NT2/D1 (cell line): ENCODE measurements at regions not wholly inside any gene's neighbourhood (a gene's known extent, or its start where the extent isn't known, plus 50 kb on each side); places are given as distances from the start of the nearest gene placed in this dataset.

Source experiments
- SUZ12 ChIP-seq: IDR thresholded peaks from 2 replicates; pipeline ENCODE4 v1.6.1; 2011; ENCODE audit not compliant: insufficient read length, insufficient read depth; ENCODE audit errors: extremely low read depth
- YY1 ChIP-seq: IDR thresholded peaks from 2 replicates; pipeline ENCODE4 v1.6.1; 2011; ENCODE audit not compliant: insufficient read length, insufficient read depth
- ZNF274 ChIP-seq: IDR thresholded peaks from 2 replicates; pipeline ENCODE4 v1.6.1; 2011; ENCODE audit warnings: mild to moderate bottlenecking, low read depth, low read length

DNA sequence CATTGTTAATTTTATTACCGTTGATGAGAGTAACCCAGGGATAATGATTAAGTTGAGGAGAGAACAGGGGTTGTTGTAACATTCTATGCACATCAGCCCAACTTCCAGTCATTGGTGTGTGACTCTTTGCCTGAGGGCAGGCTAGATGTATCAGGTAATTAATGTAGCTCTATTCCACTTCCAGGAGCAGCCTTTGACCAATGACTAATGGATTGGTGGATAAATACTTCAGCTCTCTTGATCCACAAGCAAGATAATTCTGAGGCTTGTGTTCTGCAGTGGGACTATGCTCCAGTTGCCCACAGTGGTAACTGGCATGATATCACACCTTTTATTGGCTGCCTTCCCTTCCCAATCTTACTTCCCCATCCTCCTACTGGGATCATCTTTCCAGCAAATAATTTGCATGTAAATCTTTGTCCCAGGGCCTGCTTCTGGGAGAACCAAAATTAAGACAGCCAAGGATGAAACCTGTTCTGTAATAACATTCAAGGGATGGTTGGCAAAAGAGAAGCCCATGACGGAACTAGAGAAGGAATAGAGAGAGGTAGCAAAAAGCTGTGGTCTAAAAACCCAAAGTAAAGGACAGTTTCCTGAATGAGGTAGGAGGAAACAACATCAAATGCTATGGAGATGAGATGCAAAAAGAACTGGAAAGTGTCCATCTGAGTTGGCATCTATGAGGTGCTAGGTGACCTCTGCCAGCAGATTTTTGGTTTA is 241.4 kb upstream of the RPS6KA3 start:
- no peak for TF ChIP-seq ZNF274
- TF ChIP-seq YY1: no peak
- no peak for TF ChIP-seq SUZ12
